Esophagus muscularis mucosa (tissue), 4 donors: ENCODE measurements at regions not wholly inside any gene's neighbourhood (a gene's known extent, or its start where the extent isn't known, plus 50 kb on each side); places are given as distances from the start of the nearest gene placed in this dataset.

Experiments used
- DNase-seq: peaks from one replicate; pipeline ENCODE4 v3.0.0-alpha.2; 2017; ENCODE audit errors: extremely low spot score
- H3K27ac ChIP-seq, 4 donors: fragments of 200-600 bp; sonication (generic); replicated peaks in 1 of 4; 1 replicate in 3 of 4; 2 replicates in 1 of 4; pipeline ENCODE4 v1.5.1; 2016 to 2019; ENCODE audit warnings: mild to moderate bottlenecking in 1 of 4
- H3K27me3 ChIP-seq, 4 donors: fragments of 200-600 bp; sonication (generic); one replicate each; pipeline versions ENCODE4 v1.5.1 to v1.6.0; 2016 to 2019
- H3K36me3 ChIP-seq, 4 donors: fragments of 200-600 bp; sonication (generic); one replicate each; pipeline ENCODE4 v1.5.1; 2016 to 2019
- H3K4me1 ChIP-seq, 4 donors: fragments of 200-600 bp; sonication (generic); one replicate each; pipeline ENCODE4 v1.5.1; 2016 to 2019
- H3K4me3 ChIP-seq, 4 donors: fragments of 200-600 bp; sonication (generic); 1 replicate in 2 of 4; 2 replicates in 2 of 4; pipeline ENCODE4 v1.5.1; 2016 to 2019; ENCODE audit warnings: mild to moderate bottlenecking in 4 of 4, moderate library complexity in 1 of 4
- H3K9me3 ChIP-seq, 4 donors: fragments of 200-600 bp; sonication (generic); 1 replicate in 3 of 4; 2 replicates in 1 of 4; pipeline ENCODE4 v1.5.1; 2016 to 2019
- CTCF ChIP-seq, 3 experiments: fragments of 200-600 bp in 2 of 3; fragments of 450-650 bp in 1 of 3; sonication (generic) in 2 of 3; IDR thresholded peaks; one replicate each; pipeline ENCODE4 v1.5.1; 2017 to 2019; ENCODE audit warnings: antibody characterized with exemption in 3 of 3, mild to moderate bottlenecking in 2 of 3, moderate library complexity in 1 of 3
- EP300 ChIP-seq: sonication (generic); formaldehyde crosslinking; IDR thresholded peaks from one replicate; pipeline ENCODE4 v1.6.1; 2017; ENCODE audit warnings: antibody characterized with exemption
- POLR2A ChIP-seq: fragments of 450-650 bp; IDR thresholded peaks from one replicate; pipeline ENCODE4 v1.6.1; 2017; ENCODE audit warnings: antibody characterized with exemption, moderate library complexity, mild to moderate bottlenecking, low read depth
- POLR2AphosphoS5 ChIP-seq, 2 donors: sonication (generic); formaldehyde crosslinking; IDR thresholded peaks; one replicate each; pipeline ENCODE4 v1.6.1; 2017; ENCODE audit warnings: antibody characterized with exemption in 2 of 2
- WGBS: methylation state at CpG from one replicate; pipeline ENCODE4 v1.1.5; 2018; 5-methylcytosine and 5-hydroxymethylcytosine counted together
- intact Hi-C: fragments of 100-400 bp; cut with DNase I; formaldehyde crosslinking; loops from one replicate; pipeline ENCODE4 v1.15.1; 2023

- peak; percentile 66 for DNase-seq
- peaks cover 0 to 20% (median 7%) of the 10 kb centered on the region in 4 donors for H3K4me1 ChIP-seq
- H3K36me3 ChIP-seq, result no peaks in the 10 kb centered on the region
- intact Hi-C loops, result no loop called here
- 94% methylated on average over 8 of the region's 8 CpGs for WGBS
- no peak overlapping the region for H3K4me3 ChIP-seq
- H3K27ac ChIP-seq, result no peak overlapping the region
- TF ChIP-seq POLR2AphosphoS5 (IDR thresholded peaks at IDR 0.05) (no peak), EP300 (no peak), CTCF (IDR thresholded peaks at IDR 0.05) (no peak), POLR2A (no peak)
- no peaks in the 10 kb centered on the region for H3K9me3 ChIP-seq
- H3K27me3 ChIP-seq, result no peaks in the 10 kb centered on the region
These were observed 101.2 kb upstream of the ENPP6 start for GRCh38 chr4:184318852-184319251.

GRCh38 chr4:184317234-184317918 lies 99.7 kb upstream of the ENPP6 start:
- H3K27me3 ChIP-seq, result no peaks in the 10 kb centered on the region
- intact Hi-C loops, result no loop called here
- no peak overlapping the region for H3K4me3 ChIP-seq
- H3K36me3 ChIP-seq, result no peaks in the 10 kb centered on the region
- no peak for TF ChIP-seq CTCF (IDR thresholded peaks at IDR 0.05)
- no peak for TF ChIP-seq POLR2AphosphoS5 (IDR thresholded peaks at IDR 0.05)
- no peak for TF ChIP-seq POLR2A
- no peak for TF ChIP-seq EP300
- peak; percentile 31 for DNase-seq
- no peak overlapping the region for H3K27ac ChIP-seq
- WGBS, result 82% methylated on average over 12 of the region's 14 CpGs
- H3K9me3 ChIP-seq, result no peaks in the 10 kb centered on the region
- peaks cover 0 to 20% (median 7%) of the 10 kb centered on the region in 4 donors for H3K4me1 ChIP-seq

GRCh38 chr4:184316821-184317220 lies 99.1 kb upstream of the ENPP6 start:
- Histone ChIP-seq H3K4me3 (no peak overlapping the region), H3K36me3 (no peaks in the 10 kb centered on the region), H3K27ac (no peak overlapping the region), H3K9me3 (no peaks in the 10 kb centered on the region), H3K4me1 (peaks cover 0 to 20% (median 7%) of the 10 kb centered on the region in 4 donors), H3K27me3 (no peaks in the 10 kb centered on the region)
- intact Hi-C loops, result no loop called here
- TF ChIP-seq POLR2A (no peak), EP300 (no peak), CTCF (IDR thresholded peaks at IDR 0.05) (no peak), POLR2AphosphoS5 (IDR thresholded peaks at IDR 0.05) (no peak)
- DNase-seq, result peak; percentile 60
- WGBS, result 93% methylated on average over 10 of the region's 10 CpGs

- TF ChIP-seq CTCF (IDR thresholded peaks at IDR 0.05), result no peak
- TF ChIP-seq POLR2A, result no peak
- TF ChIP-seq POLR2AphosphoS5 (IDR thresholded peaks at IDR 0.05), result no peak
- TF ChIP-seq EP300, result no peak
- H3K4me3 ChIP-seq, result no peak overlapping the region
- no peaks in the 10 kb centered on the region for H3K9me3 ChIP-seq
- 88% methylated on average over 8 of the region's 8 CpGs for WGBS
- H3K27me3 ChIP-seq, result no peaks in the 10 kb centered on the region
- peak; percentile 89 for DNase-seq
- H3K4me1 ChIP-seq, result peaks cover 0 to 13% (median 5%) of the 10 kb centered on the region in 4 donors
- no peak overlapping the region for H3K27ac ChIP-seq
- intact Hi-C loops, result no loop called here
- no peaks in the 10 kb centered on the region for H3K36me3 ChIP-seq
These were observed 98.1 kb upstream of the ENPP6 start for GRCh38 chr4:184315675-184316359.
